H9 (cell line): ENCODE measurements at regions not wholly inside any gene's neighbourhood (a gene's known extent, or its start where the extent isn't known, plus 50 kb on each side); places are given as distances from the start of the nearest gene placed in this dataset.
A peak's percentile ranks its signal among the peaks of the same experiment; 100 is the strongest.

ENCODE experiments used
- DNase-seq: peaks from one replicate; pipeline ENCODE4 v3.0.0-alpha.2; 2017
- H2AFZ ChIP-seq: one replicate; pipeline ENCODE4 v1.6.1; 2013; ENCODE audit warnings: mild to moderate bottlenecking, low read length, control low read depth, moderate library complexity
- H2AK5ac ChIP-seq: 2 replicates; pipeline ENCODE4 v1.6.1; 2013; ENCODE audit warnings: low read length, control low read depth, mixed read lengths; ENCODE audit not compliant: insufficient read length
- H2BK120ac ChIP-seq: one replicate; pipeline ENCODE4 v1.6.1; 2013; ENCODE audit warnings: low read depth, mild to moderate bottlenecking, low read length, control low read depth, inconsistent platforms; ENCODE audit not compliant: poor library complexity, severe bottlenecking
- H2BK12ac ChIP-seq: 2 replicates; pipeline ENCODE4 v1.6.1; 2013; ENCODE audit warnings: low read length, control low read depth, mixed read lengths, low read depth; ENCODE audit not compliant: insufficient read length
- H2BK15ac ChIP-seq: 2 replicates; pipeline ENCODE4 v1.6.1; 2013; ENCODE audit warnings: low read depth, low read length, control low read depth
- H2BK20ac ChIP-seq: one replicate; pipeline ENCODE4 v1.6.1; 2013; ENCODE audit warnings: low read depth, mild to moderate bottlenecking, low read length, control low read depth, inconsistent platforms; ENCODE audit not compliant: poor library complexity, severe bottlenecking
- H2BK5ac ChIP-seq: 2 replicates; pipeline ENCODE4 v1.6.1; 2013; ENCODE audit warnings: low read length, control low read depth, mixed read lengths; ENCODE audit not compliant: insufficient read length
- H3K14ac ChIP-seq: 2 replicates; pipeline ENCODE4 v1.6.1; 2013; ENCODE audit warnings: low read length, control low read depth; ENCODE audit not compliant: insufficient read depth
- H3K18ac ChIP-seq: 2 replicates; pipeline ENCODE4 v1.6.1; 2013; ENCODE audit warnings: low read depth, mild to moderate bottlenecking, mixed read lengths, low read length, control low read depth; ENCODE audit not compliant: insufficient read length
- H3K23ac ChIP-seq: 2 replicates; pipeline ENCODE4 v1.6.1; 2013; ENCODE audit warnings: low read length, control low read depth, mixed read lengths, low read depth; ENCODE audit not compliant: insufficient read length
- H3K23me2 ChIP-seq: 2 replicates; pipeline ENCODE4 v1.6.1; 2013; ENCODE audit warnings: low read depth, mild to moderate bottlenecking, mixed read lengths, low read length, control low read depth; ENCODE audit not compliant: insufficient read length, poor library complexity, severe bottlenecking
- H3K27ac ChIP-seq: 2 replicates; pipeline ENCODE4 v1.5.1; 2013; ENCODE audit warnings: low read length, control low read depth, mixed read lengths, low read depth; ENCODE audit not compliant: insufficient read length
- H3K27me3 ChIP-seq: 2 replicates; pipeline ENCODE4 v1.6.1; 2013; ENCODE audit warnings: low read length, control low read depth, inconsistent platforms; ENCODE audit not compliant: insufficient read depth
- H3K4ac ChIP-seq: 2 replicates; pipeline ENCODE4 v1.6.1; 2013; ENCODE audit warnings: low read depth, mild to moderate bottlenecking, control low read depth, inconsistent platforms, low read length, moderate library complexity
- H3K4me1 ChIP-seq: 2 replicates; pipeline ENCODE4 v1.6.1; 2013; ENCODE audit warnings: low read length, control low read depth, inconsistent platforms; ENCODE audit not compliant: insufficient read depth
- H3K4me2 ChIP-seq: 2 replicates; pipeline ENCODE4 v1.6.1; 2013; ENCODE audit warnings: low read length, control low read depth, mixed read lengths; ENCODE audit not compliant: insufficient read length, insufficient read depth
- H3K56ac ChIP-seq: 2 replicates; pipeline ENCODE4 v1.6.1; 2013; ENCODE audit warnings: low read depth, mild to moderate bottlenecking, mixed read lengths, low read length, control low read depth; ENCODE audit not compliant: insufficient read length
- H3K79me1 ChIP-seq: 2 replicates; pipeline ENCODE4 v1.6.1; 2013; ENCODE audit warnings: low read depth, mild to moderate bottlenecking, moderate library complexity, low read length, control low read depth, inconsistent platforms; ENCODE audit not compliant: insufficient read depth, poor library complexity, severe bottlenecking
- H3K79me2 ChIP-seq: 2 replicates; pipeline ENCODE4 v1.6.1; 2013; ENCODE audit warnings: low read length, control low read depth, inconsistent platforms; ENCODE audit not compliant: insufficient read depth
- H3K9ac ChIP-seq: 2 replicates; pipeline ENCODE4 v1.6.1; 2013; ENCODE audit warnings: low read length, control low read depth, mixed read lengths; ENCODE audit not compliant: insufficient read length; ENCODE audit errors: extremely low read depth
- H3K9me3 ChIP-seq: one replicate; pipeline ENCODE4 v1.6.1; 2013; ENCODE audit warnings: low read depth, low read length, inconsistent platforms; ENCODE audit not compliant: control insufficient read depth
- H3T11ph ChIP-seq: one replicate; pipeline ENCODE4 v1.6.1; 2013; ENCODE audit warnings: mild to moderate bottlenecking, low read length, control low read depth, inconsistent platforms
- H4K20me1 ChIP-seq: one replicate; pipeline ENCODE4 v1.6.1; 2013; ENCODE audit not compliant: control insufficient read depth, insufficient read length, insufficient read depth
- H4K5ac ChIP-seq: 2 replicates; pipeline ENCODE4 v1.6.1; 2013; ENCODE audit warnings: low read depth, mild to moderate bottlenecking, mixed read lengths, low read length, control low read depth; ENCODE audit not compliant: insufficient read length
- H4K8ac ChIP-seq: replicated peaks from 2 replicates; pipeline ENCODE4 v1.6.1; 2013; ENCODE audit warnings: low read length, control low read depth, mixed read lengths, low read depth; ENCODE audit not compliant: insufficient read length
- H4K91ac ChIP-seq: 2 replicates; pipeline ENCODE4 v1.6.1; 2013; ENCODE audit warnings: low read depth, mild to moderate bottlenecking, moderate library complexity, mixed read lengths, low read length, control low read depth; ENCODE audit not compliant: insufficient read length
- H3K27ac Mint-ChIP-seq, 3 experiments: 2 replicates in 2 of 3; 3 replicates in 1 of 3; pipeline ENCODE4 v1.8.0; 2020 to 2021; ENCODE audit warnings: mixed read lengths in 3 of 3, mild to moderate bottlenecking in 1 of 3, moderate library complexity in 1 of 3
- H3K27me3 Mint-ChIP-seq: 2 replicates; pipeline ENCODE4 v1.8.0; 2021; ENCODE audit warnings: low read depth, mild to moderate bottlenecking, moderate library complexity, mixed read lengths
- H3K36me3 Mint-ChIP-seq, 3 experiments: 2 replicates in 2 of 3; 3 replicates in 1 of 3; pipeline ENCODE4 v1.8.0; 2020 to 2021; ENCODE audit warnings: low read depth in 3 of 3, mixed read lengths in 3 of 3; ENCODE audit not compliant: insufficient read depth in 1 of 3
- H3K4me1 Mint-ChIP-seq, 2 experiments: 2 replicates each; pipeline ENCODE4 v1.8.0; 2020; ENCODE audit warnings: mixed read lengths in 2 of 2
- H3K4me3 Mint-ChIP-seq, 2 experiments: 2 replicates in 1 of 2; 3 replicates in 1 of 2; pipeline ENCODE4 v1.8.0; 2020 to 2021; ENCODE audit warnings: mild to moderate bottlenecking in 2 of 2, mixed read lengths in 2 of 2, moderate library complexity in 1 of 2
- H3K9me3 Mint-ChIP-seq, 2 experiments: 2 replicates in 1 of 2; 3 replicates in 1 of 2; pipeline ENCODE4 v1.8.0; 2020; ENCODE audit warnings: mild to moderate bottlenecking in 2 of 2, mixed read lengths in 2 of 2, moderate library complexity in 1 of 2
- CTCF ChIP-seq: fragments of 200-600 bp; sonication (generic); conservative IDR thresholded peaks from 3 replicates; pipeline ENCODE4 v1.8.0; 2021; ENCODE audit warnings: antibody characterized with exemption, mild to moderate bottlenecking
- WGBS: extraction: QIAGEN DNeasy Blood & Tissue Kit; methylation state at CpG from one replicate; pipeline ENCODE4 v1.1.7; 2013; ENCODE audit warnings: missing lambda C conversion rate, low lambda C conversion rate, mixed read lengths; ENCODE audit not compliant: insufficient read length; ENCODE audit errors: extremely low coverage; 5-methylcytosine and 5-hydroxymethylcytosine counted together

GRCh38 chr7:142528608-142529408, 220.5 kb upstream of the PRSS1 start:
- H2AK5ac ChIP-seq = no peak overlapping the region
- no peak overlapping the region for H3T11ph ChIP-seq
- H3K4me1 ChIP-seq = peaks cover 2% of the 10 kb centered on the region; the same call in 1 of the 2 replicates
- H4K5ac ChIP-seq = no peak overlapping the region
- no peak overlapping the region for H2BK15ac ChIP-seq
- Mint-ChIP-seq H3K36me3 (no peaks in the 10 kb centered on the region), H3K4me1 (peaks cover 3 to 10% of the 10 kb centered on the region in 2 experiments; a peak in 3 of 4 replicates), H3K27me3 (peaks cover 13% of the 10 kb centered on the region), H3K9me3 (no peaks in the 10 kb centered on the region), H3K4me3 (no peak overlapping the region), H3K27ac (peak overlapping the region in 1 of 3 experiments; percentile 89; a peak in 1 of 7 replicates)
- H4K8ac ChIP-seq = no peak overlapping the region
- H2BK12ac ChIP-seq = no peak overlapping the region
- no peak overlapping the region for H2BK120ac ChIP-seq
- TF ChIP-seq CTCF = 0 out of 3 replicates have a peak, but pooled peaks have one; percentile 22
- H3K23me2 ChIP-seq = no peaks in the 10 kb centered on the region
- H3K56ac ChIP-seq = no peak overlapping the region
- H4K20me1 ChIP-seq = no peaks in the 10 kb centered on the region
- no peak overlapping the region for H2BK5ac ChIP-seq
- H3K14ac ChIP-seq = no peak overlapping the region
- H2BK20ac ChIP-seq = no peak overlapping the region
- DNase-seq = no peak
- H3K9ac ChIP-seq = no peak overlapping the region
- no CpG with 5 or more reads among the region's 15 CpGs for WGBS
- peak overlapping the region; percentile 45 for H2AFZ ChIP-seq
- H3K23ac ChIP-seq = no peak overlapping the region
- no peaks in the 10 kb centered on the region for H3K79me2 ChIP-seq
- H3K18ac ChIP-seq = no peak overlapping the region
- no peak overlapping the region for H3K27ac ChIP-seq
- no peak overlapping the region for H3K4ac ChIP-seq
- H4K91ac ChIP-seq = no peak overlapping the region
- no peaks in the 10 kb centered on the region for H3K79me1 ChIP-seq
- H3K27me3 ChIP-seq = no peaks in the 10 kb centered on the region
- no peaks in the 10 kb centered on the region for H3K9me3 ChIP-seq
- no peak overlapping the region for H3K4me2 ChIP-seq
